Muscle of arm (tissue), 1 donor: ENCODE measurements at regions not wholly inside any gene's neighbourhood (a gene's known extent, or its start where the extent isn't known, plus 50 kb on each side); places are given as distances from the start of the nearest gene placed in this dataset.
"Not testable (repeated sequence)": the region's sequence is repeated elsewhere in the genome, so short reads cannot be mapped to it uniquely, and the experiment has no call there.

Experiments used
- DNase-seq: peaks from one replicate; pipeline ENCODE4 v3.0.0-alpha.2; 2013

DNA sequence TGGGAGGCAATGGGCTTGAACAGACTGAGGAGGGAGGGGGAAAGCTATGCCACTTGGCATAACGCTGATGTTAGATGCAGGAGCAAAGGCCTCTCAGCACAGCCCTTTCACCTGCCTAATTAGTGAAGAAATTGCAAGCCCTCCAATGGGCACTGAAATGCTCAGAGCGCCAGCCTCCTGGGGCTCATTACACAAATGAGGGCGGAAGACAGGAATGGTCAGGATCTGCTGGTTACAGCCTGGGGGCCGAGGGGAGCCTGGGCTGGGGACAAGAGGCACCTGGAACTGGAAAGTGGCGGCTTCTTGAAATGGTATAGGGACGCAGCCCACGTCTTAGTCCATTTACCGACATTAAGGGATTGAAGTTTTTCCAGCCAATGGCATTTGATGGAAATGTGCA is 50.2 kb upstream of the PLET1 start:
- DNase-seq: no peak

- DNase-seq: no peak
Measured at GRCh38 chr11:112315057-112315720, 54.5 kb upstream of the PLET1 start.

- no peak for DNase-seq
Measured at GRCh38 chr11:112315861-112316739, 55.4 kb upstream of the PLET1 start.

GRCh38 chr11:112316971-112317370 is 56.3 kb upstream of the PLET1 start:
- no peak for DNase-seq

GRCh38 chr11:112318184-112318591 is 57.5 kb upstream of the PLET1 start:
- DNase-seq: peak; percentile 21

GRCh38 chr11:112318661-112319060 is 58.0 kb upstream of the PLET1 start:
- DNase-seq: no peak

DNA sequence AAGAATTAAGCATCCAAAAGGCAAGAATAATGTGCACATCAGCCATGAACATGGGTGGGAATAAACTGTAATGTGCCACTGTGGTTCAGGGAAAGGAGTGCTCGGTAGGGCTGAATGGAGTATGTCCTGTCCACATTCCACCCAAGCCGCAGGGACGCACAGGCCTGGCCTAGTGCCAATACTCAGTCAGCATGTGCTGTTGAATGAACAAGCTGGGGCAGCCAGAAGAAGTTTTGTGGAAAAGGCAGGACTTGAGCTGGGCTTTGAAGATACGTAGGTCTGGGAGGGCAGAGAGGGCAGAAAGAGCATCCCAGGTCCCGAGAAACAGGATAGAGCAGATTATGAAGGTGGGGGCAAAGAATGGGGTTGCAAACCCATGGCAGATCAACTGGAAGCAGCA is 60.0 kb upstream of the PLET1 start:
- DNase-seq: peak; percentile 31

DNA sequence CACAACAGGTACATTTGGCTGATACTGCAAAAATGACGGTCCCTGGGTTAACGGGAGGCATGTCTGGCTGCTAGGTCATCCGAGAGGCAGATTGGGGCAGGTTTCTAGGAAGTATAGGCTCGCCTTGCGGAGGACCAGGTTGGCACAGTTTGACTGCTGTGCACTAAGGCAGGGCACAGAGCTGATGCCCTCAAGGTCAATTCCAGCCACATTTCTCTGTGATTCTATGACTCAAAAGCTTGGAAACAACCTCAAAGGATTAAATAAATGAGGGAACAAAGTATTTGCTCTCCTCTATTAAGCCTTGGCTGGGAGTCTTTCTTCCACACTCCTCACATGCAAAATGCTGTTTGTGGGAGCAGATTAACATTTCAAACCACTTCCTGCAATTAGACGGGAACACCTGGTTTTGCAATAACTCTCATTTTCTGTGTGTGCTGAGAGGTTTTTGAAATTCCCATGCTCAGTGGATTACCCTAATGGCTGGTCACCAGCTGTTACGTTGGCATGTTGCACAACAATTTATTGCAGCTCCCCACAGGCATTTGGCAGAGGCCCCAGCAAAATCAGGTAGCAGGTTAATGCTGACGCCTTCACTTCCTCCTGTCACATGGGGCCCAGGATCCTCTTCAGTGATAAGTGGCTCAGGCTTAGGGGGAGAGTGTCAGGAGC is 61.0 kb upstream of the PLET1 start:
- DNase-seq: no peak

GRCh38 chr11:112322173-112322790 is 61.6 kb upstream of the PLET1 start:
- DNase-seq: no peak

DNA sequence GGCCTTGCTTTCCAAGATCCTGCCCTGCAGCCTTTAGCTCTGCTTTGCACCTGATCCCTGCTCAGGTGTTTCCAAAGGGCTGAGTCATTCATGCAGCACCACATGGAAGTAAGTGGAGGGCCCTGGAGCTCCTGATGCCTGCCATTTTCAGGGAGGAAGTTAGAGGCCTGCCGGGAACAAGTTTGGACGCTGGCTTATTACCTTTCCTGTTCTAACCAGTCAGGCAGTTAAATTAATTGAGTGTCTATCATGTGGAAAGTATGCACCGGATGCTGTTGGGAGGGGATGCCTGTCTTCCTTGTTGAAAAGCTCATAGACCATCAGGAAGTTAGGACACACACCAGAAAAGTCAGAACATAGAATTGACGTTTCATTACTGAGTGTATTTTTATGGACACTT is 73.7 kb upstream of the PLET1 start:
- no peak for DNase-seq

DNA sequence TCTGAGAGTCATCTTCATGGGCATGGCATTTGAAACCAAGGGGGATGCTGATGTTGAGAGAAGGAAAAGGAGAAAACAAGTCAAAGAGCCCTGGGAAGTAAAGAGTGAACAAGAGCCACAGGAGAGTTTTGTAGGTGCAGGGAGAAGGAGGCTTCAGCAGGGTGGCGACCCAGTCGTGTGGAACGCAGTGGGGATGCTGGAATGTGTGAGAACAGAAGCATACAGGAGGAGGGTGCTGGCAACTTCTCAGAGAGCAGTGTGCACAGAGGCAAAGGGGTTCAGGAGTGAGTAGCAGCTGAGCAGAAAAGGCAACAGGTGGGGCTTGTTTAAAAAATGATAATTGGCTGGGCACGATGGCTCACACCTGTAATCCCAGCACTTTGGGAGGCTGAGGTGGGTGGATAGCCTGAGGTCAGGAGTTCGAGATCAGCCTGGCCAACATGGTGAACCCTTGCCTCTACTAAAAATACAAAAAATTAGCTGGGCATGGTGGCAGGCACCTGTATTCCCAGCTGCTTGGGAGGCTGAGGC is 75.8 kb upstream of the PLET1 start:
- DNase-seq: no peak

- no peak for DNase-seq
Measured at GRCh38 chr11:112339566-112339965, 78.9 kb upstream of the PLET1 start.

- no peak for DNase-seq
Measured at GRCh38 chr11:112343368-112344039, 82.8 kb upstream of the PLET1 start.

- no peak for DNase-seq
Measured at GRCh38 chr11:112344040-112344413, 83.4 kb upstream of the PLET1 start.

DNA sequence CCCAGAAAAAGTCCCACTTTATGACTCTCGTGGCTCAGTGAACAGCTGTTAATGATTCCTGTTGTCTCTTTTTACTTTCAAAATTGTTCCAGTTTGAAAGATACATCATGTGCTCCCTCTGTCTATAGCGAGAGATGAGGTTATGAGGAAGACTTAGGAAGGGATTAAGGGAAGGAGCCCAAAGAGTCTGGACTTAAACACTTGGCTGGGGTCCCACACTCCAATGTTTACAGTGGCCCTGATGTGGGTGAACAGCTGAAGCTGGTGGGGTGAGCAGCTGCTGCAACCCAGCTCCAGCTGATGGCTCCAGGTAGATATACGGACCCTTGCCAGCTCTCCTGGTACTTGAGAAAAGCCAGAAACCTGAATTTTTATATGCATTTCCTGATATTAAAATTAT is 84.5 kb upstream of the PLET1 start:
- DNase-seq: no peak

DNA sequence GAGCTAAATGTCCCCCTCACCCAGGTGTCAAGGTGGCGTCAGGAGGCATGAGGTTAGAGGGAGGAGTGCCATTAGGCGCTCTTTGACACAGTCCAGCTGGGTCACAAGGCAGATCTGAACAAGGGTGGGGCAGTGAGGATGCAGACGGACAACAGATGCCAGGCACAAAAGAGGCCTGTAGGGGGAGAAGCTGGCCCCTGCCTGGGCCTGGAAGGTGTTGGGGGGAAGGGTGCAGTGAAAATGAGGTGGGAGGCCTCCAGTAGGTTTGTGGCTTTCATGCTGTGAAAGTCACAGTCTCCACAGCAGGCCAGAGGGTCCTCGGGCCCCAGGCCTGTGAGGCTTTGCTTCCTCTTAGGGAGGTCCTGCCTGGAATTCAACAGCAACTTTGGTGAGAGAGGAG is 85.0 kb upstream of the PLET1 start:
- DNase-seq: no peak

DNA sequence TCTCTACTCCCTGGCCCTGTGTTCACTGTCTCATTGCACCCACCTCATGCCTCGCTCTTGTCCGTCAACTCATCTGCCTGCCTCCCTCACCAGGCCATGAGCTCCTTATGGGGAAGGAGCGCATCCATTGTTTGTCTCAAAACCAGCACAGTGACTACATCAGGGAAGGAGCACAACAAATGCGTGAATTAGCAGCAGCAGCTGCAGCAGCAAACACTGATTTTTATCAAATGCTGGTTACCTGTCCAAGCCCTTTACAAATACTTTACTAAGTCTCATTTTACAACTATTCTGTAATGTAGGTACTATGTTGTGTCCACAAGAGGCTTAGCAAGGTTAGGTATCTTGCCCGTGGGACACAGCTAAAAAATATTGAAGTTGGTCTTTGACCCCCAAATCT is 85.9 kb upstream of the PLET1 start:
- no peak for DNase-seq

- no peak for DNase-seq
Measured at GRCh38 chr11:112348480-112349029, 87.9 kb upstream of the PLET1 start.

- DNase-seq: not testable (repeated sequence)
Measured at GRCh38 chr11:112351423-112351822, 90.8 kb upstream of the PLET1 start.

DNA sequence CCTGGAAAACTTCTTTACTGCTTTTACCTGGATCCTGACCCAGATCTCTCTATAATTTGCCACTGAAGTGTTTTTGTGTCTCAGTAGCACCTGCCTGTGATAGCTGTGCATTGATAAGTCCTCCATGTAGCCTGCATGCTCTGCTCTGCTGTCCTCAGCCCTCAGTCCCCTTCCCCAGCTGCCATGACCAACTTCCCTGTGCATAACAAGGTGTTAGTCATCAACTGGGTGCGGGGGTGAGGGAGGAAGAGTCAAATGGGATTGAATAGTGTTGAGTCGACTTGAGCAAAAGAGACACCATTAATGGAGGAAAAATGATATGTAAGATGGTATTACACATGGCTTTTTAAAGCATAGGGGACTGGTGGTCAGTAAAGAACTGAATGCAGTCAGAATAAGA is 92.2 kb upstream of the PLET1 start:
- no peak for DNase-seq

GRCh38 chr11:112354364-112354763 is 93.7 kb upstream of the PLET1 start:
- DNase-seq: no peak
